ENCODE measurements at regions not wholly inside any gene's neighbourhood (a gene's known extent, or its start where the extent isn't known, plus 50 kb on each side); places are given as distances from the start of the nearest gene placed in this dataset.
A peak's percentile ranks its signal among the peaks of the same experiment; 100 is the strongest.

GRCh38 chr17:77572065-77572601 lies 386.4 kb upstream of the TNRC6C start:
- DNase-seq (ENCODE audit: low spot score) = no peak

- DNase-seq (ENCODE audit: low spot score) = no peak
Measured at GRCh38 chr17:77572851-77573250, 385.7 kb upstream of the TNRC6C start.

GRCh38 chr17:77577491-77577890 lies 381.0 kb upstream of the TNRC6C start:
- no peak for DNase-seq (ENCODE audit: low spot score)

- no peak for DNase-seq (ENCODE audit: low spot score)
Measured at GRCh38 chr17:77579131-77579530, 379.4 kb upstream of the TNRC6C start.

- DNase-seq (ENCODE audit: low spot score) = no peak
Measured at GRCh38 chr17:77579682-77580081, 378.8 kb upstream of the TNRC6C start.

GRCh38 chr17:77580531-77581270 lies 377.8 kb upstream of the TNRC6C start:
- DNase-seq (ENCODE audit: low spot score) = no peak

- DNase-seq (ENCODE audit: low spot score) = no peak
Measured at GRCh38 chr17:77581480-77581879, 377.0 kb upstream of the TNRC6C start.

- no peak for DNase-seq (ENCODE audit: low spot score)
Measured at GRCh38 chr17:77585142-77585860, 373.2 kb upstream of the TNRC6C start.

GRCh38 chr17:77590951-77591735 lies 367.4 kb upstream of the TNRC6C start:
- DNase-seq (ENCODE audit: low spot score) = no peak

GRCh38 chr17:77592106-77592865 lies 366.2 kb upstream of the TNRC6C start:
- no peak for DNase-seq (ENCODE audit: low spot score)

GRCh38 chr17:77593081-77593480 lies 365.4 kb upstream of the TNRC6C start:
- DNase-seq (ENCODE audit: low spot score) = peak; percentile 30

GRCh38 chr17:77594416-77595209 lies 363.9 kb upstream of the TNRC6C start:
- peak; percentile 12 for DNase-seq (ENCODE audit: low spot score)

- peak; percentile 50 for DNase-seq (ENCODE audit: low spot score)
Measured at GRCh38 chr17:77596491-77597417, 361.7 kb upstream of the TNRC6C start.

- peak; percentile 34 for DNase-seq (ENCODE audit: low spot score)
Measured at GRCh38 chr17:77597418-77598240, 360.9 kb upstream of the TNRC6C start.

- DNase-seq (ENCODE audit: low spot score) = no peak
Measured at GRCh38 chr17:77598241-77598620, 360.3 kb upstream of the TNRC6C start.

- no peak for DNase-seq (ENCODE audit: low spot score)
Measured at GRCh38 chr17:77599699-77600098, 358.8 kb upstream of the TNRC6C start.

- no peak for DNase-seq (ENCODE audit: low spot score)
Measured at GRCh38 chr17:77600346-77600745, 358.2 kb upstream of the TNRC6C start.

- DNase-seq (ENCODE audit: low spot score) = no peak
Measured at GRCh38 chr17:77601054-77601979, 357.2 kb upstream of the TNRC6C start.

Measured in left forelimb (tissue), 1 donor.